Dendritic cell treated with granulocyte-macrophage colony-stimulating factor and Interleukin-4, amounts not matched to agents 40 ng/mL and 50 ng/mL, for 4 days (primary cell): ENCODE measurements at regions not wholly inside any gene's neighbourhood (a gene's known extent, or its start where the extent isn't known, plus 50 kb on each side); places are given as distances from the start of the nearest gene placed in this dataset.
"Not testable (repeated sequence)": the region's sequence is repeated elsewhere in the genome, so short reads cannot be mapped to it uniquely, and the experiment has no call there.

Experiments used
- H3K27ac Mint-ChIP-seq: one replicate; pipeline ENCODE4 v1.8.0; 2022; ENCODE audit warnings: mild to moderate bottlenecking, mixed read lengths
- H3K27me3 Mint-ChIP-seq: one replicate; pipeline ENCODE4 v1.8.0; 2022; ENCODE audit warnings: mild to moderate bottlenecking, mixed read lengths
- H3K36me3 Mint-ChIP-seq: one replicate; pipeline ENCODE4 v1.8.0; 2022; ENCODE audit warnings: low read depth, mixed read lengths
- H3K4me1 Mint-ChIP-seq: one replicate; pipeline ENCODE4 v1.8.0; 2022; ENCODE audit warnings: low read depth, mixed read lengths
- H3K4me3 Mint-ChIP-seq: one replicate; pipeline ENCODE4 v1.8.0; 2022; ENCODE audit warnings: mild to moderate bottlenecking, moderate library complexity, mixed read lengths
- H3K9me3 Mint-ChIP-seq: one replicate; pipeline ENCODE4 v1.8.0; 2022; ENCODE audit warnings: mixed read lengths
- intact Hi-C: fragments of 100-400 bp; cut with micrococcal nuclease; formaldehyde crosslinking; loops from one replicate; pipeline ENCODE4 v1.15.0; 2022

- H3K4me1 Mint-ChIP-seq: no peaks in the 10 kb centered on the region
- no peaks in the 10 kb centered on the region for H3K9me3 Mint-ChIP-seq
- H3K4me3 Mint-ChIP-seq: no peak overlapping the region
- H3K27me3 Mint-ChIP-seq: peaks cover 17% of the 10 kb centered on the region
- H3K36me3 Mint-ChIP-seq: no peaks in the 10 kb centered on the region
- intact Hi-C loops: no loop called here
- no peak overlapping the region for H3K27ac Mint-ChIP-seq
Measured at GRCh38 chr9:126063326-126063725, 263.3 kb upstream of the MVB12B start.

- Mint-ChIP-seq H3K9me3 (no peaks in the 10 kb centered on the region), H3K27ac (no peak overlapping the region), H3K27me3 (peaks cover 7% of the 10 kb centered on the region), H3K4me3 (no peak overlapping the region), H3K4me1 (no peaks in the 10 kb centered on the region), H3K36me3 (no peaks in the 10 kb centered on the region)
- intact Hi-C loops: no loop called here
Measured at GRCh38 chr9:126066131-126066530, 260.5 kb upstream of the MVB12B start.

- H3K4me1 Mint-ChIP-seq: no peaks in the 10 kb centered on the region
- intact Hi-C loops: no loop called here
- no peak overlapping the region for H3K4me3 Mint-ChIP-seq
- no peaks in the 10 kb centered on the region for H3K9me3 Mint-ChIP-seq
- H3K27ac Mint-ChIP-seq: no peak overlapping the region
- H3K27me3 Mint-ChIP-seq: peaks cover 11% of the 10 kb centered on the region
- no peaks in the 10 kb centered on the region for H3K36me3 Mint-ChIP-seq
Measured at GRCh38 chr9:126067031-126067734, 259.4 kb upstream of the MVB12B start.

DNA sequence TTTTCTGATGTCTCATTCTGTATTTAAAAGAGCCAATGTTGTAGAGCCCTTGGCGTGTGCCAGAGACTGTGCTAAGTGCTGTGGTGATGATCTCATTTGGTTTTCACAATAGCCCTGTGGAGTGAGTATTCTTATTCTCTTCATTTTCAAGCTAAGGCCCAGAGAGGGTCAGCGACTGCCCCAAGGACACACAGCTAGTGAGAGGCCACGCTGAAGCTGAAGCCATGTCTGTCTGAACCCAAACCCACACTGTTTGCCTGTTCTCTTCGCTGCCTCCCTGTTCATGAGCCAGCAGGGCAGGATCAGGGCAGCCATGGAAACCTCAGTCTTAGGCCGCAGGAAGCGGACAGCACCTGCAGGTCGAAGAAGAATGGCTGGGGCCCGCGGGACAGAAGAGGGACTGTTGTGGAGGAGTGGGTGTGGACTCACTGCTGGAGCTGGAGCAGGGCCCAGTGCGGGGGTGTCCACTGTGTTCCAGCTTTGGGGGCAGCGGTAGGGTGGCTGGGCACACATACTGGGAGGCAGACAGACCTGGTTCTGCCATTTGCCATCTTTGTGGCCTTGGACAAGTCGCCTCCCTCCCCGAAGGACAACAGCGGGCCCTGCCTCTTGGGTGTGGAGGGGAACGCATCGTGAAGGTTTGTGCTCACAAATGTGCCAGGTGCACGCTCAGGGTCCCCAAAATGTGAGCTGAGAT lies 257.9 kb upstream of the MVB12B start:
- Mint-ChIP-seq H3K27ac (no peak overlapping the region), H3K4me3 (no peak overlapping the region), H3K36me3 (no peaks in the 10 kb centered on the region), H3K27me3 (peaks cover 11% of the 10 kb centered on the region), H3K9me3 (no peaks in the 10 kb centered on the region), H3K4me1 (no peaks in the 10 kb centered on the region)
- intact Hi-C loops: no loop called here

DNA sequence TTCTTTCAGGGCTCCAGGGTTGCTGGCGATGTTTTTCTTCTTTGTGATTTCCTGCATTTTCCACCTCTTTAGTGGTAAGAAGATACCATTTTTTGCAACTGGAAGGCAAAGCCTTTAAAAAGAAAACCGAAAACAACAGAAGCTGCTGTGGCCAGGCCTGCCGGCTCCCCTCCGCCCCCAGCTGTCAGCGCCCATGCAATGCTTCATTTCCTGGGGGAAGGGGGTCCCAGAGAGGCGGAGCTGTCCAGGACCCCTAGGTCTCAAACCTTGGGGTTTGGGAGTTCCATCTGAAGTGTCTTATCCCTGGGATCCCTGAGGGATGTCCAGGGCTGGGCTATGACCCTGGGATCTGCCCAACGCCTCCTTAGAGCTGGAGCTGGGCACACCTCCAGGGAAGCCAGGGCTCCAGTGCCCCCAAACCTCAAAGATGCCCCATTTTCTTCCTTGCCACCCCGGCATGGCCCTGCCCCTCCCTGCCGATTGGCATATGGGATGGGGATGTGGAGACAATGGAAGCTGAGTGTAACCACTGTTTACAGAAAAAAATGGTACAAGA lies 257.2 kb upstream of the MVB12B start:
- no peaks in the 10 kb centered on the region for H3K9me3 Mint-ChIP-seq
- no peak overlapping the region for H3K4me3 Mint-ChIP-seq
- intact Hi-C loops: no loop called here
- peaks cover 14% of the 10 kb centered on the region for H3K27me3 Mint-ChIP-seq
- no peak overlapping the region for H3K27ac Mint-ChIP-seq
- no peaks in the 10 kb centered on the region for H3K36me3 Mint-ChIP-seq
- H3K4me1 Mint-ChIP-seq: no peaks in the 10 kb centered on the region

DNA sequence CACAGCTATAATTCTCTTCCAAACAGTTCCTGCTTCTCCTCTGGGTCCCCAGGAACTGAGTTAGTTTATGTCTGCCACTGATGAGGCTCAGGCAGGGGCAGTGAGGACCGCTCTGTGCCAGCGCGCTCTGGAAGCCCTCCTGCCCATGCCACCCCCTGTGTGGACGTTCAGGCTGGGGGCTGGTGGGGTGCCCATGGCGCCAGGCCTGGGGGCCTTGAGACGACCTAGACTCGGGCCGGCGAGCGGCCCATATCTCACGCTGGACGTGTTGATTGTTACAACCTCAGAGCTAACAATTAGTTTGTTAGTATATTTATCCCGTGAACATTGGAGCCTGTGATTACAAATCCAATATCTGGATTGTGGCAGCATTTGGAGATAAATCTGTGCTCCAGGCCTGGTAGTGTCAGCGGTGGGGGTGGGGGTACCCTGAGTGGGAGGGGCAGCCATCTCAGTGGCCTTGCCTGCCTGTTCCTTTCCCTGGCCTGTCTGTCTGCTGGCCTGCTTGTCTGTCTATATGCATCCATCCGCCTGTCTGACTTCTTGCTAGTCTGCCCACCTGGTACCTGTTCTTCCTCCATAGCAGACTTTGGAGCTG lies 256.5 kb upstream of the MVB12B start:
- Mint-ChIP-seq H3K36me3 (no peaks in the 10 kb centered on the region), H3K27me3 (peaks cover 14% of the 10 kb centered on the region), H3K4me3 (no peak overlapping the region), H3K27ac (no peak overlapping the region), H3K9me3 (no peaks in the 10 kb centered on the region), H3K4me1 (no peaks in the 10 kb centered on the region)
- intact Hi-C loops: no loop called here

- Mint-ChIP-seq H3K27ac (no peak overlapping the region), H3K9me3 (no peaks in the 10 kb centered on the region), H3K36me3 (no peaks in the 10 kb centered on the region), H3K27me3 (peaks cover 13% of the 10 kb centered on the region), H3K4me1 (no peaks in the 10 kb centered on the region), H3K4me3 (no peak overlapping the region)
- intact Hi-C loops: no loop called here
Measured at GRCh38 chr9:126071076-126071750, 255.4 kb upstream of the MVB12B start.

DNA sequence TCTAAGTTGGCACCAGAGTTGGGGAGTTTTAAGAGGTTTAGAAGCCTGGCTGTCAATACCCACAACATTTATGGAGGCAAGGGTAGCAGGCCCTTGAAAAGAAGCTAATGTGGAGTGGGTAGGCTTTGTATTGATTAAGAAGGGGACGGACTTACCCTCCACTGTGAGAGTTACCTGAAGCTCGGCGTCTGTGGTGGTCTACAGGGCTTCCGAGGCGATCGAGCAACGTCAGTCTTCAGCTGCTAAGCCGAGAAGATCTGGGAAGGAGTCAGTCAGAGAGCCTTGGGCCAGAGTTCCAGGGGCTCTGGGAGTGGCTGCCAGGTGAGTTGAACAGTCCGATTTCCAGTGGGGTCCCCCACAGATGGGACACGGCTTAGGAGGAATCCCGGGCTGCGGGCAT lies 249.0 kb upstream of the MVB12B start:
- H3K9me3 Mint-ChIP-seq: not testable (repeated sequence)

DNA sequence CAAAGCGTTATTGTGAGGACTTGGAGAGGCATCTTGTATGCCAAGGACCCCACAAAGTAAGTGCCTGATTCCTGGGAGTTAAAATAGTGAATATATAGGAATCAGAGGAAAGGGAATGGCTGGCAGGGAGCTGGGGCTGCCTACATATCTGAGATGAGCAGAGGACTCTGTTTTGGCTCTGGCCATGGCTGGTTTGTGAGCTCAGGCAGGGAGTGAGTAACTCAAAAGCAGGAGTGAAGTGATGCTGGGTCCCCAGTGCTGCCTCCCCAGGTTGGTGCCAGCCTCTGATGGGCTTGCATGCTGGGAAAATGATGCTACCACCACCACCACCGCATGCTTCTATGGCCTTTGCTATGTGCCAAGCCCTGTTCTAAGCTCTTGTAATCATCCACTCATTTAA lies 246.0 kb upstream of the MVB12B start:
- no peaks in the 10 kb centered on the region for H3K36me3 Mint-ChIP-seq
- intact Hi-C loops: no loop called here
- peaks cover 18% of the 10 kb centered on the region for H3K27me3 Mint-ChIP-seq
- H3K27ac Mint-ChIP-seq: no peak overlapping the region
- H3K9me3 Mint-ChIP-seq: no peaks in the 10 kb centered on the region
- H3K4me3 Mint-ChIP-seq: no peak overlapping the region
- no peaks in the 10 kb centered on the region for H3K4me1 Mint-ChIP-seq

More for the DNA sequence above, 249.0 kb upstream of the MVB12B start:
- peaks cover 17% of the 10 kb centered on the region for H3K27me3 Mint-ChIP-seq
- intact Hi-C loops, H3K27ac Mint-ChIP-seq, H3K4me1 Mint-ChIP-seq, H3K36me3 Mint-ChIP-seq, H3K4me3 Mint-ChIP-seq: not testable (repeated sequence)

DNA sequence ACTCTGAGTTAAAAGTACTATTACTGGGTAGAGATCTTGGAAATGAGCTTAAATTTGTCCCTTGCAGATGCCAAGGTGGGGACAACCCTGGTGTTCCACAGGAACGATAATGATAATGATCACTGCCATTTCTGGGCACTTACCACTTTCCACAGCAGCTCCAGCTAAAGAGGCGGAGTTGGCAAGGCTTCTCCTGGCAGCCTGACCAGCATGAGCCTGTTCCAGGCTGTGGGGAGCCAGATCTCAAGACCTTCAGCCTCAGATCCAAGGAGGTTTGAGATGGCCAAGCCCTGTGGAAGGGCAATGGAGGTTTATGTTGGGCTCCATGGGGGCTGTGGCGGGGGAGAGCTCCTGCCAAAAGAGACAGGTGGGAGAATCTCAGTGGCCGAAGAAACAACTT lies 244.9 kb upstream of the MVB12B start:
- no peaks in the 10 kb centered on the region for H3K9me3 Mint-ChIP-seq
- intact Hi-C loops: no loop called here
- no peaks in the 10 kb centered on the region for H3K36me3 Mint-ChIP-seq
- peaks cover 18% of the 10 kb centered on the region for H3K27me3 Mint-ChIP-seq
- no peaks in the 10 kb centered on the region for H3K4me1 Mint-ChIP-seq
- no peak overlapping the region for H3K4me3 Mint-ChIP-seq
- no peak overlapping the region for H3K27ac Mint-ChIP-seq

DNA sequence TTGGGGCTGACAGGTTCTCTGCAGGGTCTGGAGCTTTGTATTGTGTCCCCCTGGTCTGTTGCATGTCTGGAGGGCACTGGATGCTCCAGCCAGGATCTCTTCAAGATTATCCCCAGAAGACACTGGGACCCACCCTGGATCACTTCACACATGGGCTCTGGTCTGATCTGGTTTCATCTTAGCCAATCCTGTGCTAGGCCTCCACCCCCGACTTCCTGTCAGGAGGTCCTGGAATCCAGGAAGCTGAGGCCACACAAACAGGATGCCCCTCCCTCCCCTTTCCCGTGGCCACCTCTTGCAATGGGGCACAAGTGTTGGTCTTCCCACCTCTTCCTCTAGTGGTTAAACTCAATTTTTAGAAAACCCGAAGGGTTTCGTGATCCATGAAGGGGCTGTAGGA lies 242.6 kb upstream of the MVB12B start:
- Mint-ChIP-seq H3K9me3 (no peaks in the 10 kb centered on the region), H3K36me3 (no peaks in the 10 kb centered on the region), H3K4me1 (no peaks in the 10 kb centered on the region), H3K27me3 (peaks cover 15% of the 10 kb centered on the region), H3K27ac (no peak overlapping the region), H3K4me3 (no peak overlapping the region)
- intact Hi-C loops: no loop called here

GRCh38 chr9:126084696-126085095 lies 241.9 kb upstream of the MVB12B start:
- Mint-ChIP-seq H3K27me3 (peaks cover 9% of the 10 kb centered on the region), H3K27ac (no peak overlapping the region), H3K4me1 (no peaks in the 10 kb centered on the region), H3K36me3 (no peaks in the 10 kb centered on the region), H3K4me3 (no peak overlapping the region), H3K9me3 (no peaks in the 10 kb centered on the region)
- intact Hi-C loops: no loop called here

- intact Hi-C loops: no loop called here
- H3K27me3 Mint-ChIP-seq: peaks cover 6% of the 10 kb centered on the region
- no peaks in the 10 kb centered on the region for H3K9me3 Mint-ChIP-seq
Measured at GRCh38 chr9:126085170-126085569, 241.5 kb upstream of the MVB12B start.

GRCh38 chr9:126088336-126088735 lies 238.3 kb upstream of the MVB12B start:
- H3K9me3 Mint-ChIP-seq: no peaks in the 10 kb centered on the region
- no peak overlapping the region for H3K27ac Mint-ChIP-seq
- intact Hi-C loops: no loop called here
- H3K4me1 Mint-ChIP-seq: no peaks in the 10 kb centered on the region
- no peak overlapping the region for H3K4me3 Mint-ChIP-seq
- peaks cover 6% of the 10 kb centered on the region for H3K27me3 Mint-ChIP-seq
- H3K36me3 Mint-ChIP-seq: no peaks in the 10 kb centered on the region

More at GRCh38 chr9:126085170-126085569, 241.5 kb upstream of the MVB12B start:
- no peak overlapping the region for H3K4me3 Mint-ChIP-seq
- H3K27ac Mint-ChIP-seq: no peak overlapping the region
- no peaks in the 10 kb centered on the region for H3K4me1 Mint-ChIP-seq
- H3K36me3 Mint-ChIP-seq: no peaks in the 10 kb centered on the region
